ENCODE measurements at regions not wholly inside any gene's neighbourhood (a gene's known extent, or its start where the extent isn't known, plus 50 kb on each side); places are given as distances from the start of the nearest gene placed in this dataset.

DNA sequence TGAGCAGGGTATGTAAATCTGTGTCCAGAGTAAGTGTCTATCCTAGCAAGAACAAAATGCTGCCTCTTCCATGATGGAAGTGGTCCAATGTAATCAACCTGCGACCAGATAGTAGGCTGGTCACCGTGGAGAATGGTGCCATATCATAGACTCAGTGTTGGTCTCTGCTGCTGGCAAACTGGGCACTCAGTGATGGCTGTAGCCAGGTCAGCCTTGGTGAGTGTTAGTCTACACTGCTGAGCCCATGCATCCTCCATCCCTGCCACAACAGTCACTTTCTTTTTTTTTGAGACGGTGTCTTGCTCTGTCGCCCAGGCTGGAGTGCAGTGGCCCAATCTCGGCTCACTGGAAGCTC lies 69.3 kb downstream of the CHRD start:
- 58% methylated on average over 5 of the region's 5 CpGs for WGBS

DNA sequence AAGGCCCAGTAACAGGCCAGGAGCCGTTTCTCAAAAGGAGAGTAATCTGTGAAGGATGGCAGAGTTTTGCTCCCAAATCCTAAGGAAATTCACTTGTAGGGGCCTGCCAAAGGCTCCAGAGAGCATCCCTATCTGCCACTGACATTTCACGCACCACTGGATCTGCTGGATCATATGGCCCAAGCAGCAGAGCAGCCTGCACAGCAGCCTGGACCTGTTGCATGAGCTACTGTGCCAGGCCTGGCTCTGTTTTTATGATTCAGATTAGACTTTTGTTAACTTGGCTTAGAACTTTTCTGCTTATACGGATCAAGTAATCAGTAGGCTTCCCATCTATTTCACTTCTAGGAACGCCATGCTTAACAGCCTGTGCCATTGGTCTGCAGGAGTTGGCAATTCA lies 70.7 kb downstream of the CHRD start:
- no peaks in the 10 kb centered on the region for H3K27me3 ChIP-seq
- H3K27ac ChIP-seq: no peak overlapping the region
- WGBS: 51% methylated on average over 4 of the region's 4 CpGs
- no peak for TF ChIP-seq POLR2A (IDR thresholded peaks at IDR 0.05)
- TF ChIP-seq POLR2AphosphoS5 (IDR thresholded peaks at IDR 0.05): no peak
- no peak for TF ChIP-seq EP300 (IDR thresholded peaks at IDR 0.05)
- TF ChIP-seq, protein P1, sequence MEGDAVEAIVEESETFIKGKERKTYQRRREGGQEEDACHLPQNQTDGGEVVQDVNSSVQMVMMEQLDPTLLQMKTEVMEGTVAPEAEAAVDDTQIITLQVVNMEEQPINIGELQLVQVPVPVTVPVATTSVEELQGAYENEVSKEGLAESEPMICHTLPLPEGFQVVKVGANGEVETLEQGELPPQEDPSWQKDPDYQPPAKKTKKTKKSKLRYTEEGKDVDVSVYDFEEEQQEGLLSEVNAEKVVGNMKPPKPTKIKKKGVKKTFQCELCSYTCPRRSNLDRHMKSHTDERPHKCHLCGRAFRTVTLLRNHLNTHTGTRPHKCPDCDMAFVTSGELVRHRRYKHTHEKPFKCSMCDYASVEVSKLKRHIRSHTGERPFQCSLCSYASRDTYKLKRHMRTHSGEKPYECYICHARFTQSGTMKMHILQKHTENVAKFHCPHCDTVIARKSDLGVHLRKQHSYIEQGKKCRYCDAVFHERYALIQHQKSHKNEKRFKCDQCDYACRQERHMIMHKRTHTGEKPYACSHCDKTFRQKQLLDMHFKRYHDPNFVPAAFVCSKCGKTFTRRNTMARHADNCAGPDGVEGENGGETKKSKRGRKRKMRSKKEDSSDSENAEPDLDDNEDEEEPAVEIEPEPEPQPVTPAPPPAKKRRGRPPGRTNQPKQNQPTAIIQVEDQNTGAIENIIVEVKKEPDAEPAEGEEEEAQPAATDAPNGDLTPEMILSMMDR (IDR thresholded peaks at IDR 0.05): no peak
- DNase-seq (ENCODE audit: low spot score in 2 of 2): peak in 1 of 2 donors; percentile 10
- no peaks in the 10 kb centered on the region for H3K36me3 ChIP-seq
- H3K4me3 ChIP-seq: no peak overlapping the region
- no peaks in the 10 kb centered on the region for H3K9me3 ChIP-seq
- peaks cover 23% of the 10 kb centered on the region for H3K4me1 ChIP-seq

More for the DNA sequence above, 69.3 kb downstream of the CHRD start:
- Histone ChIP-seq H3K27me3 (no peaks in the 10 kb centered on the region), H3K4me3 (no peak overlapping the region), H3K4me1 (peaks cover 23% of the 10 kb centered on the region), H3K27ac (no peak overlapping the region), H3K9me3 (no peaks in the 10 kb centered on the region), H3K36me3 (no peaks in the 10 kb centered on the region)
- DNase-seq (ENCODE audit: low spot score in 2 of 2): peak in 1 of 2 donors; percentile 27
- no peak for TF ChIP-seq EP300 (IDR thresholded peaks at IDR 0.05)
- TF ChIP-seq, protein P1 (IDR thresholded peaks at IDR 0.05): no peak
- no peak for TF ChIP-seq POLR2A (IDR thresholded peaks at IDR 0.05)
- no peak for TF ChIP-seq POLR2AphosphoS5 (IDR thresholded peaks at IDR 0.05)

DNA sequence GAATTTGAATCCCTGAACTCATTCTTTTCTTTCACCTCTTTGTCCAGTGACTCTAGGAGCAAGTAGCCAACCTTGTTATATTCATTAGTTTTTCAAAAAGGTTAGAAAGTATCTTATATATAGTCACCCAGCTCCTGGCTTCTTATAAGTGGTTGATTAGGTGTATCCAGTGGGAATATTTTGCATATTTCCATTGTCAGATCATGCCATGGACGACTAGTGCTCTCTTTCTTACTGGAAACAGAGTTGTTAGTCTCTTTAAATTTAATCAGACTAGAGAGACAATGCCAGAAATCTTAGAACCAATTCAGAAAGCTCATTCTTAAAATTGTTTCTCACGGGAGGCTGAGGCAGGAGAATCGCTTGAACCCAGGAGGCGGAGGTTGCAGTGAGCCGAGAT lies 73.4 kb downstream of the CHRD start:
- Histone ChIP-seq H3K4me3 (no peak overlapping the region), H3K36me3 (no peaks in the 10 kb centered on the region), H3K9me3 (no peaks in the 10 kb centered on the region), H3K4me1 (peaks cover 19% of the 10 kb centered on the region), H3K27me3 (no peaks in the 10 kb centered on the region), H3K27ac (no peak overlapping the region)
- TF ChIP-seq, protein P1 (IDR thresholded peaks at IDR 0.05): no peak
- TF ChIP-seq POLR2A (IDR thresholded peaks at IDR 0.05) (no peak), EP300 (IDR thresholded peaks at IDR 0.05) (no peak), POLR2AphosphoS5 (IDR thresholded peaks at IDR 0.05) (no peak)
- DNase-seq (ENCODE audit: low spot score in 2 of 2): no peak
- WGBS: 68% methylated on average over 5 of the region's 5 CpGs

DNA sequence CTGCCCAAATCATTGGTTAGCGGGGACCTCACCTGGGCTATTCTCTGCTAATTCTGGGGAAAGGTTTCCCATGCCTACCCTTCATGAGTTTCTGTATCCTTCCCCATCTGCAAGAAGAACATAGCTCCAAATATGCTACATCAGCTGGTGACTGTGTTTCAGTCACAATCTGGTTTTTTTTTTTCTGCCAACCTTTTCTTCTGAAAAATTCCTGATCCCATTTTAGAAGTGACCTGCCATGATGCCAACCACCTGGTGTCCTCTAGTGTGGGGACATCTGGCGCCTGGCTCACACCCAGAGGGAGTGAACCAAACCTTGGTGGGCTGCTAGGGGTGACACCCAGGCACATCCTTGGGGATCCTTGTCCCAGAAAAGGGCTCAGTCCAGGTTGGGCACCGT lies 76.1 kb downstream of the CHRD start:
- no peak overlapping the region for H3K27ac ChIP-seq
- no peaks in the 10 kb centered on the region for H3K9me3 ChIP-seq
- 92% methylated on average over 3 of the region's 3 CpGs for WGBS
- TF ChIP-seq, protein P1 (IDR thresholded peaks at IDR 0.05): no peak
- no peak for TF ChIP-seq EP300 (IDR thresholded peaks at IDR 0.05)
- TF ChIP-seq POLR2AphosphoS5 (IDR thresholded peaks at IDR 0.05): no peak
- no peak for TF ChIP-seq POLR2A (IDR thresholded peaks at IDR 0.05)
- no peaks in the 10 kb centered on the region for H3K36me3 ChIP-seq
- DNase-seq (ENCODE audit: low spot score in 2 of 2): peak in 1 of 2 donors; percentile 20
- no peak overlapping the region for H3K4me3 ChIP-seq
- no peaks in the 10 kb centered on the region for H3K27me3 ChIP-seq
- H3K4me1 ChIP-seq: peaks cover under 1% of the 10 kb centered on the region

DNA sequence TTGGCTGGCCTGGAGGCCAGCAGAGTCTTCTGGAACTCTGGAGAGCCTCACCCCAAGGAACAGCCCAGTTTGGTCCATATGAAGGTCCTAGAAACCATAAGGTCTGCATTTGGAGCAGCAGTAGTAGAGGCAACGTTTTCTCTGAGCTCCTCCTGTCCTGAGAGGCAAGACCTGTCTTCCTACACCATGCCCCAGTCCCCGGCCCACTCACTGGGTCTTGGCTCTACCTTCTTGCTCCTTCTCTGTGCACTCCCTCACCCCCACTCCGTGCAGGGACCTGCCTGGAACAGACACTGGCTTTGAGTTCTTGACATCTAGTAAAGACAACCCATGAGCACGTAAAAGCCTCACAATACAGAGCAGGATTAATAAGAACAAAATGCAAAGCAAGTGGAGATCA lies 76.6 kb downstream of the CHRD start:
- Histone ChIP-seq H3K36me3 (no peaks in the 10 kb centered on the region), H3K4me1 (no peaks in the 10 kb centered on the region), H3K9me3 (no peaks in the 10 kb centered on the region), H3K27me3 (no peaks in the 10 kb centered on the region), H3K4me3 (no peak overlapping the region), H3K27ac (no peak overlapping the region)
- peak in 1 of 2 donors; percentile 31 for DNase-seq (ENCODE audit: low spot score in 2 of 2)
- 62% methylated on average over 4 of the region's 4 CpGs for WGBS
- TF ChIP-seq, protein P1 (IDR thresholded peaks at IDR 0.05): no peak
- no peak for TF ChIP-seq EP300 (IDR thresholded peaks at IDR 0.05)
- no peak for TF ChIP-seq POLR2A (IDR thresholded peaks at IDR 0.05)
- TF ChIP-seq POLR2AphosphoS5 (IDR thresholded peaks at IDR 0.05): no peak
